Vagina (tissue), 2 donors: ENCODE measurements at regions not wholly inside any gene's neighbourhood (a gene's known extent, or its start where the extent isn't known, plus 50 kb on each side); places are given as distances from the start of the nearest gene placed in this dataset.

Source experiments
- POLR2A ChIP-seq, 2 donors: fragments of 450-650 bp; IDR thresholded peaks; one replicate each; pipeline ENCODE4 v1.6.1; 2017; ENCODE audit warnings: antibody characterized with exemption in 2 of 2, mild to moderate bottlenecking in 2 of 2, moderate library complexity in 2 of 2
- POLR2AphosphoS5 ChIP-seq, 2 donors: sonication (generic); formaldehyde crosslinking; IDR thresholded peaks; one replicate each; pipeline ENCODE4 v1.9.0; 2017; ENCODE audit warnings: antibody characterized with exemption in 2 of 2, mild to moderate bottlenecking in 2 of 2, low read depth in 1 of 2; ENCODE audit not compliant: insufficient read depth in 1 of 2
- TF ChIP-seq, protein P1 (sequence below), 3 experiments: fragments of 450-650 bp in 2 of 3; fragments of 200-600 bp in 1 of 3; sonication (generic) in 1 of 3; IDR thresholded peaks; one replicate each; pipeline ENCODE4 v1.5.1; 2017 to 2019; ENCODE audit warnings: antibody characterized with exemption in 3 of 3, mild to moderate bottlenecking in 2 of 3, moderate library complexity in 2 of 3

- TF ChIP-seq, protein P1, sequence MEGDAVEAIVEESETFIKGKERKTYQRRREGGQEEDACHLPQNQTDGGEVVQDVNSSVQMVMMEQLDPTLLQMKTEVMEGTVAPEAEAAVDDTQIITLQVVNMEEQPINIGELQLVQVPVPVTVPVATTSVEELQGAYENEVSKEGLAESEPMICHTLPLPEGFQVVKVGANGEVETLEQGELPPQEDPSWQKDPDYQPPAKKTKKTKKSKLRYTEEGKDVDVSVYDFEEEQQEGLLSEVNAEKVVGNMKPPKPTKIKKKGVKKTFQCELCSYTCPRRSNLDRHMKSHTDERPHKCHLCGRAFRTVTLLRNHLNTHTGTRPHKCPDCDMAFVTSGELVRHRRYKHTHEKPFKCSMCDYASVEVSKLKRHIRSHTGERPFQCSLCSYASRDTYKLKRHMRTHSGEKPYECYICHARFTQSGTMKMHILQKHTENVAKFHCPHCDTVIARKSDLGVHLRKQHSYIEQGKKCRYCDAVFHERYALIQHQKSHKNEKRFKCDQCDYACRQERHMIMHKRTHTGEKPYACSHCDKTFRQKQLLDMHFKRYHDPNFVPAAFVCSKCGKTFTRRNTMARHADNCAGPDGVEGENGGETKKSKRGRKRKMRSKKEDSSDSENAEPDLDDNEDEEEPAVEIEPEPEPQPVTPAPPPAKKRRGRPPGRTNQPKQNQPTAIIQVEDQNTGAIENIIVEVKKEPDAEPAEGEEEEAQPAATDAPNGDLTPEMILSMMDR (IDR thresholded peaks at IDR 0.05): peak; percentile 82 to 96 (median 91)
- TF ChIP-seq POLR2A (IDR thresholded peaks at IDR 0.05) (no peak), POLR2AphosphoS5 (IDR thresholded peaks at IDR 0.05; ENCODE audit: insufficient read depth in 1 of 2, low read depth in 1 of 2) (peak in 1 of 2 donors; percentile 33)
Observed at GRCh38 chr2:128736689-128737545, 418.2 kb upstream of the HS6ST1 start.
